Karpas-422 (cell line): ENCODE measurements at regions not wholly inside any gene's neighbourhood (a gene's known extent, or its start where the extent isn't known, plus 50 kb on each side); places are given as distances from the start of the nearest gene placed in this dataset.

ENCODE experiments used
- DNase-seq: peaks from one replicate; pipeline ENCODE4 v3.0.0-alpha.2; 2015
- H2AFZ ChIP-seq: fragments of 200-600 bp; sonication (generic); 2 replicates; pipeline ENCODE4 v1.6.1; 2014; ENCODE audit warnings: antibody characterized with exemption, low read length, mixed read lengths
- H3K27ac ChIP-seq: fragments of 200-600 bp; sonication (generic); 2 replicates; pipeline ENCODE4 v1.5.1; 2014; ENCODE audit warnings: mild to moderate bottlenecking, low read length, moderate library complexity
- H3K27me3 ChIP-seq: fragments of 200-600 bp; sonication (generic); 2 replicates; pipeline ENCODE4 v1.6.1; 2014; ENCODE audit warnings: low read length, mixed read lengths
- H3K36me3 ChIP-seq: fragments of 200-600 bp; sonication (generic); 2 replicates; pipeline ENCODE4 v1.6.1; 2014; ENCODE audit warnings: low read length, mixed read lengths; ENCODE audit not compliant: insufficient read depth
- H3K4me1 ChIP-seq: fragments of 200-600 bp; sonication (generic); 2 replicates; pipeline ENCODE4 v1.6.1; 2014; ENCODE audit warnings: mild to moderate bottlenecking, low read length, mixed read lengths
- H3K4me2 ChIP-seq: fragments of 200-600 bp; sonication (generic); 2 replicates; pipeline ENCODE4 v1.6.1; 2014; ENCODE audit warnings: low read length, low read depth, mild to moderate bottlenecking; ENCODE audit not compliant: poor library complexity, severe bottlenecking
- H3K4me3 ChIP-seq: fragments of 200-600 bp; sonication (generic); 2 replicates; pipeline ENCODE4 v1.5.1; 2014; ENCODE audit warnings: mild to moderate bottlenecking, antibody characterized with exemption, low read length, mixed read lengths
- H3K79me2 ChIP-seq: fragments of 200-600 bp; sonication (generic); 2 replicates; pipeline ENCODE4 v1.6.1; 2014; ENCODE audit warnings: mild to moderate bottlenecking, low read length, mixed read lengths
- H3K9ac ChIP-seq: fragments of 200-600 bp; sonication (generic); 2 replicates; pipeline ENCODE4 v1.6.0; 2014; ENCODE audit warnings: low read length
- H3K9me2 ChIP-seq: fragments of 200-600 bp; sonication (generic), shearing (Covaris generic); replicated peaks from 2 replicates; pipeline ENCODE4 v1.6.0; 2014; ENCODE audit warnings: mild to moderate bottlenecking, low read length, moderate library complexity; ENCODE audit not compliant: insufficient read depth
- H3K9me3 ChIP-seq: fragments of 300-700, 200-600 bp; sonication (generic); 2 replicates; pipeline ENCODE4 v1.6.1; 2014; ENCODE audit warnings: low read length, mixed read lengths
- H4K20me1 ChIP-seq: fragments of 200-600 bp; sonication (generic); 2 replicates; pipeline ENCODE4 v1.6.1; 2014; ENCODE audit warnings: mild to moderate bottlenecking, antibody characterized with exemption, low read length, low read depth; ENCODE audit not compliant: insufficient read depth

DNA sequence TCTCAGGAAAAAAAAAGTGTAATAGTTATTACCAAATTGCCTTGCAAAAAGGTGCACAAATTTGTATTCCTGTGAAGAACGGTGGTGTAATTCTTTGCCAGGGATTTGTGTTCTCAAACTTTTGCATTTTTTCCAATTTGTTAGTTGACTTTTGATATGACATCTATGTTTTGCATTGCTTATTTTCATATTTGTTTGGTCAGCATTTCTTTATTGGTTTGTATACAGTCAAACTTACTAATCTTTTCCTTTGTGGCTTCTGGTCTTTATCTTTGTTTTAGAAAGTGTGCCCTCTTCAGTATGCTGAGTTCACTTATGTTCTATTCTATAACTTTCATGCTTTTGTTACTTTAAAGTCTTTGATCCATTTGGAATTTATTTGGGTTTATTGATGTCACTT is 226.2 kb upstream of the ZFHX3 start:
- no peaks in the 10 kb centered on the region for H3K9me2 ChIP-seq
- H3K4me2 ChIP-seq, result no peak overlapping the region
- H2AFZ ChIP-seq, result no peak overlapping the region
- H4K20me1 ChIP-seq, result no peaks in the 10 kb centered on the region
- H3K27ac ChIP-seq, result no peak overlapping the region
- no peaks in the 10 kb centered on the region for H3K9me3 ChIP-seq
- H3K36me3 ChIP-seq, result no peaks in the 10 kb centered on the region
- no peak overlapping the region for H3K9ac ChIP-seq
- no peaks in the 10 kb centered on the region for H3K4me1 ChIP-seq
- H3K79me2 ChIP-seq, result no peaks in the 10 kb centered on the region
- no peak overlapping the region for H3K4me3 ChIP-seq
- no peaks in the 10 kb centered on the region for H3K27me3 ChIP-seq
- no peak for DNase-seq

DNA sequence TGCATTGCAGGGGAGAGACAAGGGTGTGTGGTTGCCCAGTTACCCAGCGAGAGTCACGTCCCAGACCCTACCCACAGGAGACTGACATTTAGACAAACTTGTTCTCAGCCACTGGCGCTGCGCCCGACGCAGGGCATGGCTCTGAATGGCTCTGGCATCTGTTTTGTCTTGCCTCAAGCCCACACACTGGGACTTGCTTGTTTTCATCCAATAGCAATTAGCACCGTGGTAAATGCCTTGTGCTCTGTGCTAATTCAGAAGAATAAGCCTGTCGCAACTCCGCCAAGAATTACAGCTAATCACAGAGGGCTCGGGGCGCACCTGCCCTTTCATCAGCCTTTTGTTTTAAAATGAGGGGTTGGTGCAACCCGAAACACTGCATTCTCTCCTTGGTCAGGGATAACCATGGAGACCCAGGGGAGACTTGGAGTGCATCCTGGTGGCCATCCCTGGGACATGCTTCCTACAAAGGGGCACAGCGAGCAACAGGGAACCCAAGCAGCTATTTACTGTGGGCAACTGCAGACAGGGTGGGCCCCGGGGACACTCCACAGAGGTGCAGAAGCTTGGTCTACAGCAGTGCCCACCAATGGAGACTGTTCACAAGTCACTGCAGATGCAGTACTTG is 220.6 kb upstream of the ZFHX3 start:
- Histone ChIP-seq H3K36me3 (no peaks in the 10 kb centered on the region), H3K27ac (no peak overlapping the region), H3K9me3 (no peaks in the 10 kb centered on the region), H3K4me2 (no peak overlapping the region), H3K9ac (no peak overlapping the region), H4K20me1 (no peaks in the 10 kb centered on the region), H3K27me3 (no peaks in the 10 kb centered on the region), H3K9me2 (no peaks in the 10 kb centered on the region), H3K4me3 (no peak overlapping the region), H2AFZ (no peak overlapping the region), H3K79me2 (no peaks in the 10 kb centered on the region), H3K4me1 (no peaks in the 10 kb centered on the region)
- no peak for DNase-seq

DNA sequence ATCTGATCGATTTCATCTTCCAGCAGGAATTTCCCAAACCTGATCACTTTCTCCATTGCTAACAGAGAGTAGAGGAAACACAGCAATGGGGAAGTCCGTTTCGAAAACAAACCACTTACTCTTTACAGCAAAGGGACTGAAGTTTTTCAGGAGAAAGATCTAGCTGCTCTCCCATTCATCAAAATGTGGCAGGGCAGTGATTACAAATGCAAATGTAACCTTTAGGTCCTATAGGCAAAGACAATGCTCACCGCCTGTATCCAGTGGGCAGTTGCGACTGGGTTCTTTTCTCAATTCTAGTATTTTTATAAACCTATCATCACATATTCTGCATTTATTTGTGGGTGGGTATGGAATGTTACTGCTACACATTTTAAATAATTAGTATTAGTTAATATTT is 218.0 kb upstream of the ZFHX3 start:
- H3K79me2 ChIP-seq, result no peaks in the 10 kb centered on the region
- H3K36me3 ChIP-seq, result no peaks in the 10 kb centered on the region
- no peaks in the 10 kb centered on the region for H3K4me1 ChIP-seq
- no peaks in the 10 kb centered on the region for H3K9me2 ChIP-seq
- H2AFZ ChIP-seq, result no peak overlapping the region
- H4K20me1 ChIP-seq, result no peaks in the 10 kb centered on the region
- H3K4me3 ChIP-seq, result no peak overlapping the region
- H3K4me2 ChIP-seq, result no peak overlapping the region
- no peaks in the 10 kb centered on the region for H3K27me3 ChIP-seq
- no peak for DNase-seq
- H3K9me3 ChIP-seq, result no peaks in the 10 kb centered on the region
- H3K9ac ChIP-seq, result no peak overlapping the region
- no peak overlapping the region for H3K27ac ChIP-seq

DNA sequence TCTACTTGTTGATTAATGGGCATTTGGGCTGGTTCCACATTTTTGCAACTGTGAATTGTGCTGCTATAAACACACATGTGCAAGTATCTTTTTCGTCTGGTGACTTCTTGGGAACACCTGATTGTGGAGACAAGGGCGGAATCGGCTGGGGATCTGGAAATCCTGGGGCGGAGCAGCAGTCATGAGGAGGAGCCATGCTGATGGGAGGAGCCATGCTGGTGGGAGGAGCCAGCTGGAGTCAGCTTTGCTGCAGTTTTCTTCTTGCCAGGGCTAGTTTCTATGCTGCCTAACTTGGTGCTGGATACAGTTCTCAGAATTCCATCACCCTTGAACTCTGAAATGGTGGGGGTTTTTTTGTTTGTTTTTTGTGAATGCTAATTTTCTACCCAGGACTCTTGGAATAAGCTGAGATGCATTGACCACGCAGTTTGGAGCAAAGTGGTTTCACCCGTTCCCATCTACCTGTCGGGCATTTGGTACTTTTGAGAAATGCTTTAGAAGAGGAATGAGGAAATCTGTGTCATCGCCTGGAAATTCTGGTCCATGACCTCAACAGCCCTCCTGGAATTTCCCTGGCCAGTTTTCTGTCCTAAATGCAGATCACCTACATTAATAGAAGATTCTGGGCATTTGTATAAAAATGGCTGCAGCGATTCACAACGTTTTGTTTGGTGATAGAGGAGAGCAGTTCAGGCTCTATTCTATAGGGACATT is 217.4 kb upstream of the ZFHX3 start:
- DNase-seq, result no peak
- Histone ChIP-seq H3K9ac (no peak overlapping the region), H3K4me1 (no peaks in the 10 kb centered on the region), H3K4me3 (no peak overlapping the region), H3K79me2 (no peaks in the 10 kb centered on the region), H3K27me3 (no peaks in the 10 kb centered on the region), H3K9me2 (no peaks in the 10 kb centered on the region), H3K4me2 (no peak overlapping the region), H3K9me3 (no peaks in the 10 kb centered on the region), H3K36me3 (no peaks in the 10 kb centered on the region), H2AFZ (no peak overlapping the region), H4K20me1 (no peaks in the 10 kb centered on the region), H3K27ac (no peak overlapping the region)

DNA sequence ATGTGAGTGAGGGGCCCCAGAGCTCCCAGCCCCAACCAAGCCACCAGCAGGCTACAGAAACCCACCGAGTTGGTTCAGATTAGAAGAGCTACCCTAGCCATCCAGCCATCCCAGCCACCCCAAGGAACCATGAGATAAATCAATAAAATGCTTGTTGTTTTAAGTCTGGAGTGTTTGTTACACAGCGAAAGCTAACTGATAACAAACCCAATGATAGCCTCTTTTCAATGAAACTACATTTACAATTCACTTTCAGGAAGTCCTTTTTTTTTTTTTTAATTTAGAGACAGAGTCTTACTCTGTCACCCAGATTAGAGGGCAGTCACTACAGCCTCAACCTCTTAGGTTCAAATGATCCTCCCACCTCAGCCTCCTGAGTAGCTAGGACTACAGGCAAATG is 215.0 kb upstream of the ZFHX3 start:
- H4K20me1 ChIP-seq, result no peaks in the 10 kb centered on the region
- no peak overlapping the region for H2AFZ ChIP-seq
- no peaks in the 10 kb centered on the region for H3K27me3 ChIP-seq
- no peak overlapping the region for H3K27ac ChIP-seq
- no peak overlapping the region for H3K4me2 ChIP-seq
- no peaks in the 10 kb centered on the region for H3K4me1 ChIP-seq
- no peaks in the 10 kb centered on the region for H3K9me2 ChIP-seq
- H3K4me3 ChIP-seq, result no peak overlapping the region
- H3K9me3 ChIP-seq, result no peaks in the 10 kb centered on the region
- H3K9ac ChIP-seq, result no peak overlapping the region
- no peaks in the 10 kb centered on the region for H3K36me3 ChIP-seq
- no peaks in the 10 kb centered on the region for H3K79me2 ChIP-seq
- no peak for DNase-seq

DNA sequence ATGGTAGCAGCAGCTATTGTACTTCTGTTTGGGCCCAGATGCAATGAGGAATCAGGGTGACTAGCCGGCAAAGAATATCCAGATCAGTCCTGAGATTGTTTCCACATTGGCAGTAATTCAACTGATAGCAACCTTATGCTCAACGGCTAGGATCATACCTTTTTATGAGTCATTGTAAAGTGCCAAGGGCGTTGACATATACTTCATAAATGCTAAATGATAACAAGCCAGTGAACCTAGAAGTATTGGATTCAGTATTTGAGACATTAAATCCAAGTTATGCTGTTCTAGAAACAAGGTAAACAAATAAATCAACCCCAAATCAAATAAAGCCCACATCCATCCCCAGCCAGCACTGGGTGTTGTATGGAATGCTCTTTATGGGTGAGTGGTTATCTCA is 207.1 kb upstream of the ZFHX3 start:
- Histone ChIP-seq H3K4me2 (no peak overlapping the region), H3K79me2 (no peaks in the 10 kb centered on the region), H3K27ac (no peak overlapping the region), H2AFZ (no peak overlapping the region), H3K9me3 (no peaks in the 10 kb centered on the region), H3K9ac (no peak overlapping the region), H3K4me3 (no peak overlapping the region), H3K4me1 (no peaks in the 10 kb centered on the region), H3K36me3 (no peaks in the 10 kb centered on the region), H3K27me3 (no peaks in the 10 kb centered on the region), H4K20me1 (no peaks in the 10 kb centered on the region), H3K9me2 (no peaks in the 10 kb centered on the region)
- DNase-seq, result no peak

DNA sequence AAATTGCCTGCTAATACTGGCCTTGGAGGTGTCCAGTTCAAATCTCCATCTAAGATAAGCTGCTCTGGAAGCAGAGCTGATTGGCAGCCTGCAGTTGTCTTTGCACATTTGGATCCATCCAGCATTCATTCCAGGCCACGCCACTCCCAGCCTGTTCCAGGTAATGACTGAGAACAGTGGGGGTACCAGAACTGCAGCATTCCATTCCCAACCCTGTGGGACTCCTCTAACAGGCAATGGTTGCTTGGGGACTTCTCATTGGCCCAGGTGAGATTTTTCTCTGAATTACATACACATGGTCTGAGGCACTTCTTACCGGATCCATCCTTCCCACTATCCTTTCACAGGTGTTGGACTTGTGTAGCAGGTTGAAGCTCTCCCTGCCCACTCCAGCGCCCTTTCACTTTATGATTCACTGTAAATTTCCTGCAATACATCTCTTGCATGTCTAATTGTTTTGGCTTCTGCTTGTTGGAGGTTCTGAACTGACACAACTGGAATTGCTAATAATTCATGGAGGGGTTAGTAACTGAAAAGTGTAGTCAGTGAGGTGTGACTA is 206.1 kb upstream of the ZFHX3 start:
- H3K9me2 ChIP-seq, result no peaks in the 10 kb centered on the region
- no peak for DNase-seq
- H3K4me2 ChIP-seq, result no peak overlapping the region
- H3K36me3 ChIP-seq, result no peaks in the 10 kb centered on the region
- H4K20me1 ChIP-seq, result no peaks in the 10 kb centered on the region
- H3K9ac ChIP-seq, result no peak overlapping the region
- H3K27me3 ChIP-seq, result no peaks in the 10 kb centered on the region
- no peaks in the 10 kb centered on the region for H3K4me1 ChIP-seq
- H3K27ac ChIP-seq, result no peak overlapping the region
- H3K79me2 ChIP-seq, result no peaks in the 10 kb centered on the region
- H3K9me3 ChIP-seq, result no peaks in the 10 kb centered on the region
- no peak overlapping the region for H3K4me3 ChIP-seq
- H2AFZ ChIP-seq, result no peak overlapping the region

DNA sequence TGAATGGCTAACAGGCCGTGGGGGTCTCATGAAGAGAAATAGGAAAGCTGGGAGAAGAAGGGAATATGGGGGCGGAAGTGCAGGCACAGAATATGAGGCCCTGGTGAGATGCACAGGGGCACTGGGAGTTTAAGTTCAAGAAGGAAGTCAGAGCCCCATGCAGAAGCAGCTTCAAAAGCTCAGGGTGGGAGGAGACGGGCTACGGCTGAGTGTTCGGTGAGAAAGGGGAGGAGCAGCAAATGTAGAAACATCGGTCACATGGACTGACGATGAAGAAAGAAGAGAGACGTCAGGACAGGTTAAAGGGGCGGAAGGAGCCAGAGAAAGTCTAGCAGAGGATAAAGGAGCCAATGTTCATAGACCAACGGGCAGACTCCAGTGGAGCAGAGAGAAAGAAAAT is 204.5 kb upstream of the ZFHX3 start:
- Histone ChIP-seq H3K36me3 (no peaks in the 10 kb centered on the region), H2AFZ (no peak overlapping the region), H3K4me1 (no peaks in the 10 kb centered on the region), H3K9me3 (no peaks in the 10 kb centered on the region), H3K27ac (no peak overlapping the region), H3K79me2 (no peaks in the 10 kb centered on the region), H3K4me2 (no peak overlapping the region), H3K4me3 (no peak overlapping the region), H3K9me2 (no peaks in the 10 kb centered on the region), H3K9ac (no peak overlapping the region), H3K27me3 (no peaks in the 10 kb centered on the region), H4K20me1 (no peaks in the 10 kb centered on the region)
- DNase-seq, result no peak
